Keratinocyte (primary cell): ENCODE measurements at regions not wholly inside any gene's neighbourhood (a gene's known extent, or its start where the extent isn't known, plus 50 kb on each side); places are given as distances from the start of the nearest gene placed in this dataset.

ENCODE experiments used
- DNase-seq: peaks from one replicate; pipeline ENCODE4 v3.0.0-alpha.2; 2011; ENCODE audit warnings: low read depth, missing footprints, low spot score
- FAIRE-seq: peaks from 2 replicates; lab custom pipeline; 2011; peaks lifted over from hg19 to GRCh38; lab: Jason Lieb, UNC
- H2AFZ ChIP-seq: 2 replicates; pipeline ENCODE4 v1.6.0; 2012; ENCODE audit warnings: low read length, control low read depth, inconsistent platforms; ENCODE audit not compliant: control insufficient read depth
- H3K27ac ChIP-seq: 2 replicates; pipeline ENCODE4 v1.5.1; 2011; ENCODE audit warnings: low read length; ENCODE audit not compliant: control insufficient read depth, insufficient read depth
- H3K27me3 ChIP-seq: 3 replicates; pipeline ENCODE4 v1.6.0; 2011; ENCODE audit warnings: low read length; ENCODE audit not compliant: control insufficient read depth, insufficient read depth; ENCODE audit errors: extremely low read depth
- H3K36me3 ChIP-seq, 2 experiments: 2 replicates in 1 of 2; 3 replicates in 1 of 2; pipeline ENCODE4 v1.5.1; 2011; ENCODE audit warnings: low read length in 2 of 2, mild to moderate bottlenecking in 1 of 2; ENCODE audit not compliant: control insufficient read depth in 2 of 2, insufficient read depth in 2 of 2; ENCODE audit errors: extremely low read depth in 1 of 2
- H3K4me1 ChIP-seq: 3 replicates; pipeline ENCODE4 v1.5.1; 2011; ENCODE audit warnings: low read length; ENCODE audit not compliant: control insufficient read depth, insufficient read depth; ENCODE audit errors: extremely low read depth
- H3K4me2 ChIP-seq: 3 replicates; pipeline ENCODE4 v1.6.0; 2011; ENCODE audit warnings: low read depth, low read length; ENCODE audit not compliant: control insufficient read depth, insufficient read depth; ENCODE audit errors: extremely low read depth
- H3K4me3 ChIP-seq, 3 experiments: fragments of 200-600 bp in 1 of 3; sonication (generic) in 1 of 3; 2 replicates in 2 of 3; 3 replicates in 1 of 3; pipeline ENCODE4 v1.5.1; 2011 to 2016; ENCODE audit warnings: low read length in 3 of 3, mild to moderate bottlenecking in 3 of 3, control low read depth in 2 of 3, inconsistent platforms in 1 of 3, low read depth in 1 of 3, mixed read lengths in 1 of 3, mixed run types in 1 of 3, moderate library complexity in 1 of 3; ENCODE audit not compliant: control insufficient read depth in 2 of 3, insufficient read depth in 2 of 3; ENCODE audit errors: extremely low read depth in 1 of 3
- H3K79me2 ChIP-seq: 2 replicates; pipeline ENCODE4 v1.6.0; 2012; ENCODE audit warnings: low read length; ENCODE audit not compliant: control insufficient read depth, insufficient read depth
- H3K9ac ChIP-seq: 3 replicates; pipeline ENCODE4 v1.6.0; 2011; ENCODE audit warnings: low read length; ENCODE audit not compliant: control insufficient read depth, insufficient read depth; ENCODE audit errors: extremely low read depth
- H3K9me1 ChIP-seq: 3 replicates; pipeline ENCODE4 v1.6.0; 2011; ENCODE audit warnings: low read length; ENCODE audit not compliant: control insufficient read depth, insufficient read depth; ENCODE audit errors: extremely low read depth
- H3K9me3 ChIP-seq: 2 replicates; pipeline ENCODE4 v1.5.1; 2012; ENCODE audit warnings: low read depth, low read length; ENCODE audit not compliant: control insufficient read depth
- H4K20me1 ChIP-seq: 3 replicates; pipeline ENCODE4 v1.6.0; 2011; ENCODE audit warnings: low read length; ENCODE audit not compliant: control insufficient read depth, insufficient read depth; ENCODE audit errors: extremely low read depth
- CTCF ChIP-seq, 3 experiments: IDR thresholded peaks in 1 of 3; conservative IDR thresholded peaks in 1 of 3; optimal IDR thresholded peaks in 1 of 3; 2 replicates in 2 of 3; 3 replicates in 1 of 3; pipeline versions ENCODE3 to v1.5.1; 2011; ENCODE audit warnings: low read length in 3 of 3, mild to moderate bottlenecking in 3 of 3, moderate library complexity in 2 of 3, control low read depth in 1 of 3, inconsistent platforms in 1 of 3; ENCODE audit not compliant: insufficient read depth in 2 of 3; ENCODE audit errors: extremely low read depth in 1 of 3
- EZH2 ChIP-seq: IDR thresholded peaks from one replicate; pipeline ENCODE4 v1.6.1; 2012; ENCODE audit warnings: inconsistent platforms, mild to moderate bottlenecking, low read length, moderate library complexity
- dilution Hi-C: fragments of 300-500 bp; cut with MboI; formaldehyde crosslinking; loops from one replicate; pipeline ENCODE4 v1.7.0; 2020; ENCODE audit warnings: low sequenced_read_pairs; ENCODE audit not compliant: extremely low pct_ligation_motif_present

GRCh38 chr6:165834613-165835259 is 171.7 kb upstream of the PDE10A start:
- no peaks in the 10 kb centered on the region for H3K79me2 ChIP-seq
- H3K27me3 ChIP-seq, result no peaks in the 10 kb centered on the region
- TF ChIP-seq EZH2 (no peak), CTCF (optimal IDR thresholded peaks at IDR 0.05 in 1 of 3, IDR thresholded peaks at IDR 0.05 in 1 of 3, conservative IDR thresholded peaks at IDR 0.05 in 1 of 3; ENCODE audit: extremely low read depth in 1 of 3, insufficient read depth in 2 of 3, low read length in 3 of 3) (no peak)
- DNase-seq (no peak), FAIRE-seq (no peak)
- H3K9ac ChIP-seq, result no peak overlapping the region
- dilution Hi-C loops, result no loop called here
- H3K4me2 ChIP-seq, result no peak overlapping the region
- no peak overlapping the region for H3K4me3 ChIP-seq
- H2AFZ ChIP-seq, result no peak overlapping the region
- no peaks in the 10 kb centered on the region for H3K9me1 ChIP-seq
- H3K36me3 ChIP-seq, result no peaks in the 10 kb centered on the region
- no peaks in the 10 kb centered on the region for H3K4me1 ChIP-seq
- H4K20me1 ChIP-seq, result no peaks in the 10 kb centered on the region
- no peaks in the 10 kb centered on the region for H3K9me3 ChIP-seq
- no peak overlapping the region for H3K27ac ChIP-seq

- DNase-seq, result no peak
- Histone ChIP-seq H3K9me3 (no peaks in the 10 kb centered on the region), H3K4me2 (no peak overlapping the region), H3K27ac (no peak overlapping the region), H3K9me1 (no peaks in the 10 kb centered on the region), H3K36me3 (no peaks in the 10 kb centered on the region), H3K4me3 (no peak overlapping the region), H4K20me1 (no peaks in the 10 kb centered on the region), H3K79me2 (no peaks in the 10 kb centered on the region), H3K9ac (no peak overlapping the region), H3K27me3 (no peaks in the 10 kb centered on the region), H2AFZ (no peak overlapping the region), H3K4me1 (no peaks in the 10 kb centered on the region)
- FAIRE-seq, result no peak
- dilution Hi-C loops, result no loop called here
- no peak for TF ChIP-seq EZH2
- no peak for TF ChIP-seq CTCF (optimal IDR thresholded peaks at IDR 0.05 in 1 of 3, IDR thresholded peaks at IDR 0.05 in 1 of 3, conservative IDR thresholded peaks at IDR 0.05 in 1 of 3; ENCODE audit: extremely low read depth in 1 of 3, insufficient read depth in 2 of 3, low read length in 3 of 3)
Measured at GRCh38 chr6:165833355-165833754, 170.3 kb upstream of the PDE10A start.
